Lung (tissue), 11 donors: ENCODE measurements at regions not wholly inside any gene's neighbourhood (a gene's known extent, or its start where the extent isn't known, plus 50 kb on each side); places are given as distances from the start of the nearest gene placed in this dataset.
"Not testable (repeated sequence)": the region's sequence is repeated elsewhere in the genome, so short reads cannot be mapped to it uniquely, and the experiment has no call there.

ENCODE experiments used
- ATAC-seq: fragments of 200-7000 bp; cut with Tn5 transposase; one replicate; pipeline ENCODE4 v1.9.1; 2020; ENCODE audit warnings: moderate number of reproducible peaks; ENCODE audit not compliant: insufficient read depth, low FRiP score
- DNase-seq, 3 donors: peaks; one replicate each; pipeline ENCODE4 v3.0.0-alpha.2; 2013 to 2017
- H3K27ac ChIP-seq, 2 donors: one replicate each; pipeline ENCODE4 v1.5.1; 2013; ENCODE audit warnings: mild to moderate bottlenecking in 2 of 2, moderate library complexity in 2 of 2, control low read depth in 1 of 2, inconsistent platforms in 1 of 2, low read depth in 1 of 2, low read length in 1 of 2
- H3K27me3 ChIP-seq, 3 donors: one replicate each; pipeline ENCODE4 v1.5.1; 2013; ENCODE audit warnings: low read length in 2 of 3; ENCODE audit not compliant: control insufficient read depth in 3 of 3, insufficient read depth in 3 of 3
- H3K36me3 ChIP-seq, 4 donors: one replicate each; pipeline ENCODE4 v1.5.1; 2013; ENCODE audit warnings: low read length in 4 of 4, mild to moderate bottlenecking in 1 of 4, moderate library complexity in 1 of 4; ENCODE audit not compliant: control insufficient read depth in 4 of 4, insufficient read depth in 4 of 4
- H3K4me1 ChIP-seq, 5 donors: one replicate each; pipeline ENCODE4 v1.5.1; 2013; ENCODE audit warnings: low read length in 5 of 5, mild to moderate bottlenecking in 2 of 5, moderate library complexity in 1 of 5; ENCODE audit not compliant: control insufficient read depth in 5 of 5, insufficient read depth in 5 of 5
- H3K4me3 ChIP-seq: one replicate; pipeline ENCODE4 v1.5.1; 2013; ENCODE audit warnings: mild to moderate bottlenecking, control low read depth, moderate library complexity
- H3K9ac ChIP-seq, 2 donors: one replicate each; pipeline ENCODE4 v1.5.1; 2013; ENCODE audit warnings: low read length in 2 of 2, control low read depth in 1 of 2; ENCODE audit not compliant: insufficient read depth in 1 of 2
- H3K9me3 ChIP-seq, 4 donors: one replicate each; pipeline ENCODE4 v1.5.1; 2013; ENCODE audit warnings: low read length in 3 of 4, mild to moderate bottlenecking in 1 of 4, moderate library complexity in 1 of 4; ENCODE audit not compliant: control insufficient read depth in 4 of 4, insufficient read depth in 3 of 4
- CTCF ChIP-seq: IDR thresholded peaks from 2 replicates; pipeline ENCODE4 v1.5.1; 2012; ENCODE audit warnings: mild to moderate bottlenecking; ENCODE audit errors: control extremely low read depth, extremely low read depth
- WGBS, 2 donors: extraction: QIAGEN DNeasy Blood & Tissue Kit; methylation state at CpG; one replicate each; pipeline ENCODE4 v1.1.7; 2013; 5-methylcytosine and 5-hydroxymethylcytosine counted together
- donor health status: control.
- donor health status: control.
- donor health status: Bipolar disorder and iron deficiency.
- donor health status: healthy.
- donor health status: DM: yes; HTN: yes; CAD: no.

GRCh38 chr9:126183266-126183665 is 143.4 kb upstream of the MVB12B start:
- ATAC-seq (no peak), DNase-seq (no peak)
- no peak overlapping the region for H3K27ac ChIP-seq
- no peaks in the 10 kb centered on the region for H3K36me3 ChIP-seq
- peaks cover 0 to 5% (median 1%) of the 10 kb centered on the region in 4 donors for H3K9me3 ChIP-seq
- peaks cover 0 to 2% (median 0%) of the 10 kb centered on the region in 3 donors for H3K27me3 ChIP-seq
- no peak overlapping the region for H3K4me3 ChIP-seq
- 72 to 79% methylated on average over 10 of the region's 10 CpGs for WGBS, 2 donors
- H3K4me1 ChIP-seq, result no peaks in the 10 kb centered on the region
- no peak overlapping the region for H3K9ac ChIP-seq
- TF ChIP-seq CTCF, result no peak

- H3K27ac ChIP-seq, H3K9me3 ChIP-seq, H3K36me3 ChIP-seq, H3K4me3 ChIP-seq, H3K4me1 ChIP-seq, H3K27me3 ChIP-seq, DNase-seq, ATAC-seq, H3K9ac ChIP-seq: not testable (repeated sequence)
- WGBS, 2 donors, result 91 to 100% methylated on average over 2 of the region's 2 CpGs
Observed at GRCh38 chr9:126190994-126191393, 135.6 kb upstream of the MVB12B start.

- WGBS, 2 donors, result 70 to 80% methylated on average over 4 of the region's 4 CpGs
- peaks cover 0 to 10% (median 6%) of the 10 kb centered on the region in 3 donors for H3K27me3 ChIP-seq
- H3K9ac ChIP-seq, result no peak overlapping the region
Observed at GRCh38 chr9:126198854-126199253, 127.8 kb upstream of the MVB12B start.

GRCh38 chr9:126203313-126203712 is 123.3 kb upstream of the MVB12B start:
- no peak overlapping the region for H3K4me3 ChIP-seq
- ATAC-seq (no peak), DNase-seq (no peak)
- no peaks in the 10 kb centered on the region for H3K27me3 ChIP-seq
- WGBS, 2 donors, result 94 to 95% methylated on average over 5 of the region's 5 CpGs
- H3K27ac ChIP-seq, result no peak overlapping the region
- no peak for TF ChIP-seq CTCF
- H3K4me1 ChIP-seq, result peaks cover 0 to 7% (median 0%) of the 10 kb centered on the region in 5 donors
- no peaks in the 10 kb centered on the region for H3K36me3 ChIP-seq
- H3K9ac ChIP-seq, result no peak overlapping the region
- H3K9me3 ChIP-seq, result peaks cover 0 to 7% (median 3%) of the 10 kb centered on the region in 4 donors

More at GRCh38 chr9:126198854-126199253, 127.8 kb upstream of the MVB12B start:
- no peak overlapping the region for H3K27ac ChIP-seq
- peaks cover 0 to 3% (median 3%) of the 10 kb centered on the region in 4 donors for H3K9me3 ChIP-seq
- no peak for DNase-seq
- no peak for ATAC-seq
- TF ChIP-seq CTCF, result no peak
- H3K36me3 ChIP-seq, result no peaks in the 10 kb centered on the region
- H3K4me3 ChIP-seq, result no peak overlapping the region
- no peaks in the 10 kb centered on the region for H3K4me1 ChIP-seq
